H9 (cell line): ENCODE measurements at regions not wholly inside any gene's neighbourhood (a gene's known extent, or its start where the extent isn't known, plus 50 kb on each side); places are given as distances from the start of the nearest gene placed in this dataset.
"Not testable (repeated sequence)": the region's sequence is repeated elsewhere in the genome, so short reads cannot be mapped to it uniquely, and the experiment has no call there.

Experiments used
- DNase-seq: peaks from one replicate; pipeline ENCODE4 v3.0.0-alpha.2; 2017
- H2AFZ ChIP-seq: one replicate; pipeline ENCODE4 v1.6.1; 2013; ENCODE audit warnings: mild to moderate bottlenecking, low read length, control low read depth, moderate library complexity
- H2AK5ac ChIP-seq: 2 replicates; pipeline ENCODE4 v1.6.1; 2013; ENCODE audit warnings: low read length, control low read depth, mixed read lengths; ENCODE audit not compliant: insufficient read length
- H2BK120ac ChIP-seq: one replicate; pipeline ENCODE4 v1.6.1; 2013; ENCODE audit warnings: low read depth, mild to moderate bottlenecking, low read length, control low read depth, inconsistent platforms; ENCODE audit not compliant: poor library complexity, severe bottlenecking
- H2BK12ac ChIP-seq: 2 replicates; pipeline ENCODE4 v1.6.1; 2013; ENCODE audit warnings: low read length, control low read depth, mixed read lengths, low read depth; ENCODE audit not compliant: insufficient read length
- H2BK15ac ChIP-seq: 2 replicates; pipeline ENCODE4 v1.6.1; 2013; ENCODE audit warnings: low read depth, low read length, control low read depth
- H2BK20ac ChIP-seq: one replicate; pipeline ENCODE4 v1.6.1; 2013; ENCODE audit warnings: low read depth, mild to moderate bottlenecking, low read length, control low read depth, inconsistent platforms; ENCODE audit not compliant: poor library complexity, severe bottlenecking
- H2BK5ac ChIP-seq: 2 replicates; pipeline ENCODE4 v1.6.1; 2013; ENCODE audit warnings: low read length, control low read depth, mixed read lengths; ENCODE audit not compliant: insufficient read length
- H3K14ac ChIP-seq: 2 replicates; pipeline ENCODE4 v1.6.1; 2013; ENCODE audit warnings: low read length, control low read depth; ENCODE audit not compliant: insufficient read depth
- H3K18ac ChIP-seq: 2 replicates; pipeline ENCODE4 v1.6.1; 2013; ENCODE audit warnings: low read depth, mild to moderate bottlenecking, mixed read lengths, low read length, control low read depth; ENCODE audit not compliant: insufficient read length
- H3K23ac ChIP-seq: 2 replicates; pipeline ENCODE4 v1.6.1; 2013; ENCODE audit warnings: low read length, control low read depth, mixed read lengths, low read depth; ENCODE audit not compliant: insufficient read length
- H3K23me2 ChIP-seq: 2 replicates; pipeline ENCODE4 v1.6.1; 2013; ENCODE audit warnings: low read depth, mild to moderate bottlenecking, mixed read lengths, low read length, control low read depth; ENCODE audit not compliant: insufficient read length, poor library complexity, severe bottlenecking
- H3K27ac ChIP-seq: 2 replicates; pipeline ENCODE4 v1.5.1; 2013; ENCODE audit warnings: low read length, control low read depth, mixed read lengths, low read depth; ENCODE audit not compliant: insufficient read length
- H3K27me3 ChIP-seq: 2 replicates; pipeline ENCODE4 v1.6.1; 2013; ENCODE audit warnings: low read length, control low read depth, inconsistent platforms; ENCODE audit not compliant: insufficient read depth
- H3K4ac ChIP-seq: 2 replicates; pipeline ENCODE4 v1.6.1; 2013; ENCODE audit warnings: low read depth, mild to moderate bottlenecking, control low read depth, inconsistent platforms, low read length, moderate library complexity
- H3K4me1 ChIP-seq: 2 replicates; pipeline ENCODE4 v1.6.1; 2013; ENCODE audit warnings: low read length, control low read depth, inconsistent platforms; ENCODE audit not compliant: insufficient read depth
- H3K4me2 ChIP-seq: 2 replicates; pipeline ENCODE4 v1.6.1; 2013; ENCODE audit warnings: low read length, control low read depth, mixed read lengths; ENCODE audit not compliant: insufficient read length, insufficient read depth
- H3K56ac ChIP-seq: 2 replicates; pipeline ENCODE4 v1.6.1; 2013; ENCODE audit warnings: low read depth, mild to moderate bottlenecking, mixed read lengths, low read length, control low read depth; ENCODE audit not compliant: insufficient read length
- H3K79me1 ChIP-seq: 2 replicates; pipeline ENCODE4 v1.6.1; 2013; ENCODE audit warnings: low read depth, mild to moderate bottlenecking, moderate library complexity, low read length, control low read depth, inconsistent platforms; ENCODE audit not compliant: insufficient read depth, poor library complexity, severe bottlenecking
- H3K79me2 ChIP-seq: 2 replicates; pipeline ENCODE4 v1.6.1; 2013; ENCODE audit warnings: low read length, control low read depth, inconsistent platforms; ENCODE audit not compliant: insufficient read depth
- H3K9ac ChIP-seq: 2 replicates; pipeline ENCODE4 v1.6.1; 2013; ENCODE audit warnings: low read length, control low read depth, mixed read lengths; ENCODE audit not compliant: insufficient read length; ENCODE audit errors: extremely low read depth
- H3K9me3 ChIP-seq: one replicate; pipeline ENCODE4 v1.6.1; 2013; ENCODE audit warnings: low read depth, low read length, inconsistent platforms; ENCODE audit not compliant: control insufficient read depth
- H3T11ph ChIP-seq: one replicate; pipeline ENCODE4 v1.6.1; 2013; ENCODE audit warnings: mild to moderate bottlenecking, low read length, control low read depth, inconsistent platforms
- H4K20me1 ChIP-seq: one replicate; pipeline ENCODE4 v1.6.1; 2013; ENCODE audit not compliant: control insufficient read depth, insufficient read length, insufficient read depth
- H4K5ac ChIP-seq: 2 replicates; pipeline ENCODE4 v1.6.1; 2013; ENCODE audit warnings: low read depth, mild to moderate bottlenecking, mixed read lengths, low read length, control low read depth; ENCODE audit not compliant: insufficient read length
- H4K8ac ChIP-seq: replicated peaks from 2 replicates; pipeline ENCODE4 v1.6.1; 2013; ENCODE audit warnings: low read length, control low read depth, mixed read lengths, low read depth; ENCODE audit not compliant: insufficient read length
- H4K91ac ChIP-seq: 2 replicates; pipeline ENCODE4 v1.6.1; 2013; ENCODE audit warnings: low read depth, mild to moderate bottlenecking, moderate library complexity, mixed read lengths, low read length, control low read depth; ENCODE audit not compliant: insufficient read length
- H3K27ac Mint-ChIP-seq, 3 experiments: 2 replicates in 2 of 3; 3 replicates in 1 of 3; pipeline ENCODE4 v1.8.0; 2020 to 2021; ENCODE audit warnings: mixed read lengths in 3 of 3, mild to moderate bottlenecking in 1 of 3, moderate library complexity in 1 of 3
- H3K27me3 Mint-ChIP-seq: 2 replicates; pipeline ENCODE4 v1.8.0; 2021; ENCODE audit warnings: low read depth, mild to moderate bottlenecking, moderate library complexity, mixed read lengths
- H3K36me3 Mint-ChIP-seq, 3 experiments: 2 replicates in 2 of 3; 3 replicates in 1 of 3; pipeline ENCODE4 v1.8.0; 2020 to 2021; ENCODE audit warnings: low read depth in 3 of 3, mixed read lengths in 3 of 3; ENCODE audit not compliant: insufficient read depth in 1 of 3
- H3K4me1 Mint-ChIP-seq, 2 experiments: 2 replicates each; pipeline ENCODE4 v1.8.0; 2020; ENCODE audit warnings: mixed read lengths in 2 of 2
- H3K4me3 Mint-ChIP-seq, 2 experiments: 2 replicates in 1 of 2; 3 replicates in 1 of 2; pipeline ENCODE4 v1.8.0; 2020 to 2021; ENCODE audit warnings: mild to moderate bottlenecking in 2 of 2, mixed read lengths in 2 of 2, moderate library complexity in 1 of 2
- H3K9me3 Mint-ChIP-seq, 2 experiments: 2 replicates in 1 of 2; 3 replicates in 1 of 2; pipeline ENCODE4 v1.8.0; 2020; ENCODE audit warnings: mild to moderate bottlenecking in 2 of 2, mixed read lengths in 2 of 2, moderate library complexity in 1 of 2
- CTCF ChIP-seq: fragments of 200-600 bp; sonication (generic); conservative IDR thresholded peaks from 3 replicates; pipeline ENCODE4 v1.8.0; 2021; ENCODE audit warnings: antibody characterized with exemption, mild to moderate bottlenecking
- WGBS: extraction: QIAGEN DNeasy Blood & Tissue Kit; methylation state at CpG from one replicate; pipeline ENCODE4 v1.1.7; 2013; ENCODE audit warnings: missing lambda C conversion rate, low lambda C conversion rate, mixed read lengths; ENCODE audit not compliant: insufficient read length; ENCODE audit errors: extremely low coverage; 5-methylcytosine and 5-hydroxymethylcytosine counted together

- H3K36me3 Mint-ChIP-seq, result no peaks in the 10 kb centered on the region
- no peaks in the 10 kb centered on the region for H3K4me1 ChIP-seq
- H2BK120ac ChIP-seq, result no peak overlapping the region
- no peak overlapping the region for H3K56ac ChIP-seq
- H2BK20ac ChIP-seq, result no peak overlapping the region
- H3K14ac ChIP-seq, result no peak overlapping the region
- no peak overlapping the region for H2BK5ac ChIP-seq
- H3T11ph ChIP-seq, result no peak overlapping the region
- no peak overlapping the region for H4K8ac ChIP-seq
- H3K79me1 ChIP-seq, result no peaks in the 10 kb centered on the region
- no peak overlapping the region for H2AFZ ChIP-seq
- H4K5ac ChIP-seq, result no peak overlapping the region
- no peak overlapping the region for H4K91ac ChIP-seq
- H3K27me3 ChIP-seq, result no peaks in the 10 kb centered on the region
- no peak overlapping the region for H3K23ac ChIP-seq
- no peaks in the 10 kb centered on the region for H3K4me1 Mint-ChIP-seq
- H3K27me3 Mint-ChIP-seq, result no peaks in the 10 kb centered on the region
- no peaks in the 10 kb centered on the region for H3K23me2 ChIP-seq
- no peak for TF ChIP-seq CTCF
- no peak overlapping the region; a peak in 1 of 7 replicates for H3K27ac Mint-ChIP-seq
- no peaks in the 10 kb centered on the region for H3K79me2 ChIP-seq
- no peak overlapping the region for H3K4me3 Mint-ChIP-seq
- H3K9ac ChIP-seq, result no peak overlapping the region
- no peak overlapping the region for H3K27ac ChIP-seq
- H3K4ac ChIP-seq, result no peak overlapping the region
- no peaks in the 10 kb centered on the region for H4K20me1 ChIP-seq
- no peaks in the 10 kb centered on the region; a peak in 1 of 5 replicates for H3K9me3 Mint-ChIP-seq
- no peak overlapping the region for H2BK15ac ChIP-seq
- no peak overlapping the region for H3K4me2 ChIP-seq
- no peak for DNase-seq
- no peak overlapping the region for H2BK12ac ChIP-seq
- H3K9me3 ChIP-seq, result no peaks in the 10 kb centered on the region
- no CpG with 5 or more reads among the region's 1 CpG for WGBS
- no peak overlapping the region for H2AK5ac ChIP-seq
- no peak overlapping the region for H3K18ac ChIP-seq
Measured at GRCh38 chr2:210971431-210971830, 415.0 kb downstream of the CPS1 start.

GRCh38 chr2:210986806-210987205, 430.4 kb downstream of the CPS1 start:
- WGBS, result no CpG with 5 or more reads among the region's 5 CpGs

More at GRCh38 chr2:210986806-210987205, 430.4 kb downstream of the CPS1 start:
- H3K27me3 ChIP-seq, H3K18ac ChIP-seq, H3K9me3 ChIP-seq, H3K14ac ChIP-seq, H2BK5ac ChIP-seq, H3K36me3 Mint-ChIP-seq, H3K23me2 ChIP-seq, H4K8ac ChIP-seq, H2BK15ac ChIP-seq, H3K27me3 Mint-ChIP-seq, H2AFZ ChIP-seq, H2AK5ac ChIP-seq, H3K23ac ChIP-seq, H2BK12ac ChIP-seq, H3K4me2 ChIP-seq, H3K56ac ChIP-seq, H2BK20ac ChIP-seq, H3K4me1 Mint-ChIP-seq, H3K27ac ChIP-seq, H3K79me1 ChIP-seq, H3K4me1 ChIP-seq, DNase-seq, H3K4ac ChIP-seq, H4K5ac ChIP-seq, H3K79me2 ChIP-seq, H4K91ac ChIP-seq, H4K20me1 ChIP-seq, H2BK120ac ChIP-seq, H3T11ph ChIP-seq, H3K27ac Mint-ChIP-seq, H3K9ac ChIP-seq, H3K4me3 Mint-ChIP-seq, H3K9me3 Mint-ChIP-seq: not testable (repeated sequence)
